Cardiac fibroblast (primary cell): ENCODE measurements at regions not wholly inside any gene's neighbourhood (a gene's known extent, or its start where the extent isn't known, plus 50 kb on each side); places are given as distances from the start of the nearest gene placed in this dataset.
A peak's percentile ranks its signal among the peaks of the same experiment; 100 is the strongest.

ENCODE experiments used
- DNase-seq, 2 donors: peaks; one replicate each; pipeline versions ENCODE4 v3.0.0 to v3.0.0-alpha.2; 2010; ENCODE audit warnings: low read depth in 2 of 2
- H3K4me3 ChIP-seq, 2 donors: replicated peaks in 1 of 2; 1 replicate in 1 of 2; 2 replicates in 1 of 2; pipeline ENCODE4 v1.5.1; 2011; ENCODE audit warnings: low read depth in 2 of 2, low read length in 2 of 2, mild to moderate bottlenecking in 2 of 2, moderate library complexity in 1 of 2
- CTCF ChIP-seq: IDR thresholded peaks from one replicate; pipeline ENCODE4 v1.5.1; 2011; ENCODE audit warnings: low read depth, mild to moderate bottlenecking, low read length, inconsistent platforms

- peak in 1 of 2 donors; percentile 53 for DNase-seq
- no peak for TF ChIP-seq CTCF
- no peak overlapping the region for H3K4me3 ChIP-seq
Observed at GRCh38 chr5:153896117-153896516, 142.6 kb downstream of the FAM114A2 start.

GRCh38 chr5:153895266-153895665 is 143.4 kb downstream of the FAM114A2 start:
- TF ChIP-seq CTCF: no peak
- no peak overlapping the region for H3K4me3 ChIP-seq
- no peak for DNase-seq

- DNase-seq: no peak
- no peak for TF ChIP-seq CTCF
- H3K4me3 ChIP-seq: no peak overlapping the region
Observed at GRCh38 chr5:153893817-153894216, 144.9 kb downstream of the FAM114A2 start.

- H3K4me3 ChIP-seq: no peak overlapping the region
- no peak for DNase-seq
- no peak for TF ChIP-seq CTCF
Observed at GRCh38 chr5:153891394-153891793, 147.3 kb downstream of the FAM114A2 start.

- TF ChIP-seq CTCF: no peak
- DNase-seq: no peak
- H3K4me3 ChIP-seq: no peak overlapping the region
Observed at GRCh38 chr5:153888781-153889180, 149.9 kb downstream of the FAM114A2 start.

GRCh38 chr5:153885141-153885540 is 153.6 kb downstream of the FAM114A2 start:
- TF ChIP-seq CTCF: no peak
- no peak overlapping the region for H3K4me3 ChIP-seq
- no peak for DNase-seq

- H3K4me3 ChIP-seq: no peak overlapping the region
- no peak for TF ChIP-seq CTCF
- no peak for DNase-seq
Observed at GRCh38 chr5:153884612-153884957, 154.1 kb downstream of the FAM114A2 start.
